Femur (tissue), 1 donor: ENCODE measurements at regions not wholly inside any gene's neighbourhood (a gene's known extent, or its start where the extent isn't known, plus 50 kb on each side); places are given as distances from the start of the nearest gene placed in this dataset.
"Not testable (repeated sequence)": the region's sequence is repeated elsewhere in the genome, so short reads cannot be mapped to it uniquely, and the experiment has no call there.

ENCODE experiments used
- DNase-seq: peaks from one replicate; pipeline ENCODE4 v3.0.0-alpha.2; 2017

GRCh38 chr2:67879586-67880290 is 183.1 kb downstream of the C1D start:
- DNase-seq, result no peak

- no peak for DNase-seq
These were observed 182.5 kb downstream of the C1D start for GRCh38 chr2:67880291-67880761.

GRCh38 chr2:67881816-67882215 is 181.0 kb downstream of the C1D start:
- peak; percentile 44 for DNase-seq

GRCh38 chr2:67883316-67884087 is 179.3 kb downstream of the C1D start:
- DNase-seq, result no peak

- DNase-seq, result peak; percentile 64
These were observed 174.3 kb downstream of the C1D start for GRCh38 chr2:67888351-67889005.

- DNase-seq, result no peak
These were observed 173.7 kb downstream of the C1D start for GRCh38 chr2:67889056-67889455.

- DNase-seq, result no peak
These were observed 171.2 kb downstream of the C1D start for GRCh38 chr2:67891642-67892041.

- no peak for DNase-seq
These were observed 170.4 kb downstream of the C1D start for GRCh38 chr2:67892339-67892846.

- no peak for DNase-seq
These were observed 167.4 kb downstream of the C1D start for GRCh38 chr2:67895227-67895941.

GRCh38 chr2:67896076-67896475 is 166.7 kb downstream of the C1D start:
- no peak for DNase-seq

- no peak for DNase-seq
These were observed 166.3 kb downstream of the C1D start for GRCh38 chr2:67896476-67896875.

GRCh38 chr2:67898595-67898994 is 164.2 kb downstream of the C1D start:
- no peak for DNase-seq

- no peak for DNase-seq
These were observed 163.6 kb downstream of the C1D start for GRCh38 chr2:67899187-67899586.

- DNase-seq, result no peak
These were observed 162.0 kb downstream of the C1D start for GRCh38 chr2:67900826-67901225.

GRCh38 chr2:67904566-67904965 is 158.2 kb downstream of the C1D start:
- DNase-seq, result no peak

- peak; percentile 34 for DNase-seq
These were observed 157.8 kb downstream of the C1D start for GRCh38 chr2:67904966-67905365.

- not testable (repeated sequence) for DNase-seq
These were observed 156.3 kb downstream of the C1D start for GRCh38 chr2:67906547-67906946.

- DNase-seq, result no peak
These were observed 145.3 kb downstream of the C1D start for GRCh38 chr2:67917332-67918054.

- DNase-seq, result no peak
These were observed 144.3 kb downstream of the C1D start for GRCh38 chr2:67918471-67918870.

GRCh38 chr2:67919490-67919889 is 143.3 kb downstream of the C1D start:
- no peak for DNase-seq

GRCh38 chr2:67922080-67922785 is 140.6 kb downstream of the C1D start:
- DNase-seq, result no peak
